GM10266 (cell line): ENCODE measurements at regions not wholly inside any gene's neighbourhood (a gene's known extent, or its start where the extent isn't known, plus 50 kb on each side); places are given as distances from the start of the nearest gene placed in this dataset.

Source experiments
- DNase-seq: peaks from one replicate; pipeline ENCODE4 v3.0.0; 2012; ENCODE audit errors: extremely low spot score
- CTCF ChIP-seq: IDR thresholded peaks from 2 replicates; pipeline ENCODE4 v1.5.1; 2012; ENCODE audit warnings: mild to moderate bottlenecking, low read depth; ENCODE audit not compliant: control insufficient read depth, insufficient read depth; ENCODE audit errors: missing control alignments

- TF ChIP-seq CTCF, result no peak
Measured at GRCh38 chr18:6561016-6561415, 146.3 kb upstream of the L3MBTL4 start.

GRCh38 chr18:6561420-6561861 lies 146.7 kb upstream of the L3MBTL4 start:
- TF ChIP-seq CTCF, result no peak
- no peak for DNase-seq

More at GRCh38 chr18:6561016-6561415, 146.3 kb upstream of the L3MBTL4 start:
- DNase-seq, result no peak

GRCh38 chr18:6561862-6562291 lies 147.2 kb upstream of the L3MBTL4 start:
- no peak for DNase-seq
- TF ChIP-seq CTCF, result no peak

- DNase-seq, result no peak
- TF ChIP-seq CTCF, result no peak
Measured at GRCh38 chr18:6563896-6564295, 149.2 kb upstream of the L3MBTL4 start.

- no peak for DNase-seq
- no peak for TF ChIP-seq CTCF
Measured at GRCh38 chr18:6564950-6565814, 150.5 kb upstream of the L3MBTL4 start.

GRCh38 chr18:6565815-6566081 lies 151.0 kb upstream of the L3MBTL4 start:
- no peak for TF ChIP-seq CTCF
- no peak for DNase-seq

GRCh38 chr18:6566338-6566911 lies 151.7 kb upstream of the L3MBTL4 start:
- TF ChIP-seq CTCF, result no peak
- DNase-seq, result no peak
